DMS53 (cell line): ENCODE measurements at regions not wholly inside any gene's neighbourhood (a gene's known extent, or its start where the extent isn't known, plus 50 kb on each side); places are given as distances from the start of the nearest gene placed in this dataset.
"Not testable (repeated sequence)": the region's sequence is repeated elsewhere in the genome, so short reads cannot be mapped to it uniquely, and the experiment has no call there.

Experiments
- DNase-seq: peaks from one replicate; lab custom pipeline; 2025; lab: John Stamatoyannopoulos, UW

DNA sequence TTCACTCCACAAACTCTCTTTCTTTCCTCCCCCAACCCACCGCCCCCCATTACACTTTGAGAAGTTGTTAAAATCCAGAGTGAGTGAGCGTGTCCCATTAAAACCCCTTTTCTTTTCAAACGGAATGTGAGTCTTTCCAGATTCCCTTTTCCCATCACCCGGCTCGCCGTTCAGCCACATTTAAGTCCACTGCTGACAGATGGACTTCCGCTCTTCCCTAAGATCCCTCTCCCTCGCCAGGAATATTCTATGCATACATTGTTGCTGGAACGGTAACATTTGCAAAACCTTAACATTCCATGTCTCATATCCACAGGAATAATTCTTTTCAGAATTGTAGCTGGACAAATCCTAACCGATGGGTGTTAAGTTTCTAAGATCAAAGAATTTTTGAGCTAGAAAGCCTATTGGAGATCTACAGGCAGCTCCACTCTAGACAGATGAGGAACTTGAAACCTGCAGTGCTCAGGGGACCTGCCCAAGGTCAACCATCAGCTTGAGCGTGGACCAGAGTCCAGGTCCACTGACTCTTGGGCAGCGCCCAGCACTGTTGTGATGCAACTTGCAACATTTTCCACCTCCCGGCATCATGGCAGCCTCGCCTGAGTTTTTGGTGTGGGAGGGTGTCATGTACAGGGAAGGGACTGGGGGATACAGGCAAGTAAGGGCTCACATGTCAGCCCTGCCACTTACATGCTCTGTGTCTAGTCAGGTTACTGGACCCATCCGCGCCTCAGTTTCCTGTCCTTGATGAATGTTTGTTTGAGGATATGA, 500.1 kb downstream of the CCDC171 start:
- no peak for DNase-seq

DNA sequence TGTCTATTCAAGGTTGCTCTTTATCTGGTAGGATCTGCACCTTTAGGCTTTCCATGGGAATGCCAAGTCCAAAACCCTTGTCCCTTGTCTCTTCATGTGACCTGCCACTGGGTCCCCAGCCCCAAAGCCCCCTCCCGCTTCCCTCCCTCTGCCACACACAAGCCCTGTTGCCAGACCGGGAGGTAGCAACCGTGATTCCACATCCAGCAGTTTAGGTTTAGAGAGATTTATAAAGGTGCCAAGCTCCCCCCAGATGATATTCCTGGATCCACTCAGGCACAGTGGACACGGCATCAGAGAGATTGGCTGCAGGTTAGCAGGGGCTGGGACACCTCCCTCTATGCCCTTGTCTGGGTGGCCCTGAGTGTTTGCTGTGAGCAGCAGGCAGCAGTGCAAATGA, 504.7 kb downstream of the CCDC171 start:
- no peak for DNase-seq

DNA sequence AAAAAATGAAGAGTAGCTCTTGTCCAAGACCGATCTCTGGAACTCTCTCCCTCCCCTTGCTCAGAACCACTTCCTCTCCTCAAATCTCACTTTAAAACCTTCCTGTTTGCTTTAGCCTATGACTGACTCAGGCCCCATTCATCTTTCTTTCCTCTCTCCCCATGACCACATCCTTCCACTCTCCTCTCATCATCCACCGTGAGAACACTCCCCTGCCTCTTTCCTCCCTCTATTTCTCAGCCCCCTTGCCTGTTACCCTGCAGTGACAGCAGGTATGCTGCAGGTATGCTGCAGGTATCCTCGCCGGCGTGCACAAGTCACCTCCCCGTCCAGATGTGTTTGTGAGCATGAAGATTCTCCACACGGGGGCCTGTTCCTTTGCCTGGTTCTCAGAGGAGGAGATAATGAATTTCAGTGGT, 505.3 kb downstream of the CCDC171 start:
- DNase-seq, result peak; percentile 0

DNA sequence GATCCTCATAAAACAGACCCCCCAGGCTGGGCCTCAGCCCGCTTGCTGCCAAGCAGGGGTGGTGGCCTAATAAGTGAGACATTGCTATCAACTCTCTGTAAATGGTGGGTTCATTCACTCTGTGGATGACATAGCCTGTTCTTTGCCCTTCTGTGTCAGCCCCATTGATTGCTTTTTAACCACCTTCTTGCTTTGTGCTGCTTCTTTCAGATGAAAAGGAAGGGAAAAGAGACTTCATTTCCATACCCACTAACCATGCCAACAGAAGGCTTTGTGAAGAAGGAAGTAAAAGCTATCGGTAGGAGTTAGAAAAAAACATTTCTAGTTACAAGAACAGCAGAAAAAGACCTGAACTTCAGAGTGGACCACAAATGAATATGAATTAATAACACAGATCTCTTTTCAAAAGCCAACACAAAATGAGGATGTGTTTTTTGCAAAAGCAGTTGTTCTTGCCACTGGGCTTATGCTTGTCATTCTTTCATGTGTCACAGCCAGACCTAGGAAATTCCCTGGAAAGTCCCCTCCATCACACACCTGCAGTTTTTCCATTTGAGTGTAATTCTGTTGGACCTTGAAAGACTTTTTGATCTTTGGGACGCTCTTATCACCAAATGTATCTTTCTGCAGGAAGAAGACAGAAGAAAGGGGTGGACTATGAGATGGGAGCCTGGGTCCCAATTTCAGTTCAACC, 507.7 kb downstream of the CCDC171 start:
- no peak for DNase-seq

DNA sequence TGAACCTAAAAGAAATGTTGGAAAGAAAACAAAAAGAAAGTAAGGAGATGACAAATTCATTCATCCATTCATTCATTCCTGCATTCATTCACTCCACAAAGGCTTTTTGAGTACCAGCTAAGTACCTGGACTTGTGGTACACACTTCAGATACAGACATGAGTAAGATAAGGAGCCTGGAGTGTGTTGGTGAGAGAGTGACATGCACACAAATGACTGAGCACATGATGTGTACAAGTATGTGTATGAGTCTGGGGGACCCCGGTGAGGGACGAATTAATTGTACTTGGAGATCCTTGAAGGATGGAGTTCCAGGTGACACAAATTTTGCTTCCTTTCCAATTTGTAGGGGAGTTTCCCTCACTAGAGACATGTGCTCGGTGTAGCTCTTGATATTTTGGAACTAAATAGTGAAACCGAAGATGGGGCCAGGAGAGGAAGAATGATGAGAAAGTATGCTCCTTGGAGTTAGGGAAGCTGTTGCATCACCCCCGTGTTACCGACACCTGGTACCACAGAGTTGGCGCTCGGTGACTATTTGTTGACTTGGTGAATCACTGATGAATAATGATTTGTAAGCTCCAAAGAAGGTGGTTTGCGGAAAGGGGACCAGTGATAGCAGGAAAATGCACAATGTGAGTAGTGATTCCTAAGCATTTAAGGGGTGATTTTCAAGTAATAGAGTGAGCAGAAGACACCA, 509.8 kb downstream of the CCDC171 start:
- peak; percentile 38 for DNase-seq

DNA sequence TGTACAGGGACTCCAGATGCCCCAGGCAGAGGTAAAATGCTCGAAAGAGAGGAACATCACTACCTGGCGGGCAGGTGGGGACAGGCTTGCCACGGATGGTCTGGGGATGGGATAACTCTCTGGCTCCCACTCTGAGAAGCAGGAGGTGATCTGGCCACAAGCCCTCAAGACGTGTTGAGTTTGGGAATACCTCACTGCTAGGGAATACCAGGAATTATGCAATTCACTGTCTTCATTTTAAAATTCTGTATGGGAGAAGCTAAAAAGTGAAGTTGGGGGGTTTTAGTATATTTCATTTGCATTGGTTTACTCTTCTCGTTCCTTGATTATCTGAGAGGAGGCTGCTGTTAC, 510.4 kb downstream of the CCDC171 start:
- no peak for DNase-seq

DNA sequence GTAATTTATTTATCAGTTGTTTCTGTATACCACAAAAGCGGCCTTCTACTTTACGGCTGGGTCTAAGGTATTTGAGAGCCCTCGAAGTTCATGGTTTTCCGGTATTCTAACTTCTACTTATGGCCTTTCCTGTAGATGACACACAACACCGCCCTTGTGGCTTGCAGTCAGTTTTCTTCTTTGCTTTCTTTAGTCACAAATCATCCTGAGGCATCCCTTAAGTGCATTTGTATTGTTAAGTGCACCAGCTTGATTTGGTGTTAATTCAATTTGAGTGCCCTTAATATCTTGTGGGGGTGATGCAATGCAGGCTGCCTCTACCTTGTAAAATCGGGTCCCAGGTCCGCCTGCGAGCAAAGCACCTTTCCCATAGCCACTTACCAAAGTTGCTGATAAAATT, 511.9 kb downstream of the CCDC171 start:
- no peak for DNase-seq

DNA sequence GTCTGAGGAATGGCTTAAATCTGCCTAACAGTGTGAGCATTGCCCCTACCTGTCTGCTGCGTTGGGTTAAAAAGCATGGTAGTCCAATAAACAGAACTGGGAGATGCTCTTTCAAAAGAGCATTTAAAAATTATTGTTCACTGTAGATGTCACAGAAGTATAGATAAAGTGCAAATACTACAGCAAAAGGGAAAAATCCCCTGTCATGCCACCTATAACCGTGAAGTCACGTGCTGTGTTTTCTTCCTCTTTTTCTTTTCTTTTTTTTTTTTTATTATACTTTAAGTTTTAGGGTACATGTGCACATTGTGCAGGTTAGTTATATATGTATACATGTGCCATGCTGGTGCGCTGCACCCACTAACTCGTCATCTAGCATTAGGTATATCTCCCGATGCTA, 513.4 kb downstream of the CCDC171 start:
- DNase-seq, result not testable (repeated sequence)

DNA sequence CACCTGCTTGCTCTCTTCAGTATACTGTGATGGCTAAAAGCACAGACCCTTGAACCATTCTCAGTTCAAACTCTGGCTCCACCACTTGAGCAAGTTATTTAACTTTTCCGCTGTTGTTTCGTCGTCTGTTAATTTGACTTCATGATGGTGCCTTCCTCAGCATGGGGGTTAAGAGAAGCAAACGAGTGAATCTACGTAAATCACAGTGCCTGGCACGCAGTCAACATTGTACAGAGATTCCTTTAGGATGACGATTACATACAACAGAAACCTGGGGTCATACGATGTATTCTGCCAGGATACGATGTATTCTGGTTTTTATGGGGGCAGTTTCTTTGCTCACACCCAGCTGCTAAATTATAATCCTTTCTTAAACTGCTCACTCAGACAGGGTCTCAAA, 515.6 kb downstream of the CCDC171 start:
- no peak for DNase-seq

DNA sequence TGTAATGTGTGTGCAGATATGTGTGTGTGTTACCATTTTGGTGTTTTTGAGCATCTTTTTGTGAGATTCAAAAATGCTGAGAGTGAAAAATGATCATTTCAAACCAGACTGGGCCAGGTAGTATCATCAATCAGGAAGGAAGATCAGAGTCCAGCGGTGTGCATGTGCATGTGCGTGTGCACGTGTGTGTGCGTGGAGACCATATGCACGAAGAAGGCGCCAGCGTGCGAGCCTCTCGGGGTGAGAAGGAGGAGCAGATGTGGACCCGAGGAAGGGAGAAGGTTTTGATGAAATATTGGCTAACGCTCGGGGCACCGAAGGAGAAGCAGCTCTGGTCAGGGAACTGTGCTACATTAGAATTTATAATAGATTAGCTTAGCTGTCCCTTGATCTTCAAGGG, 516.4 kb downstream of the CCDC171 start:
- DNase-seq, result no peak

DNA sequence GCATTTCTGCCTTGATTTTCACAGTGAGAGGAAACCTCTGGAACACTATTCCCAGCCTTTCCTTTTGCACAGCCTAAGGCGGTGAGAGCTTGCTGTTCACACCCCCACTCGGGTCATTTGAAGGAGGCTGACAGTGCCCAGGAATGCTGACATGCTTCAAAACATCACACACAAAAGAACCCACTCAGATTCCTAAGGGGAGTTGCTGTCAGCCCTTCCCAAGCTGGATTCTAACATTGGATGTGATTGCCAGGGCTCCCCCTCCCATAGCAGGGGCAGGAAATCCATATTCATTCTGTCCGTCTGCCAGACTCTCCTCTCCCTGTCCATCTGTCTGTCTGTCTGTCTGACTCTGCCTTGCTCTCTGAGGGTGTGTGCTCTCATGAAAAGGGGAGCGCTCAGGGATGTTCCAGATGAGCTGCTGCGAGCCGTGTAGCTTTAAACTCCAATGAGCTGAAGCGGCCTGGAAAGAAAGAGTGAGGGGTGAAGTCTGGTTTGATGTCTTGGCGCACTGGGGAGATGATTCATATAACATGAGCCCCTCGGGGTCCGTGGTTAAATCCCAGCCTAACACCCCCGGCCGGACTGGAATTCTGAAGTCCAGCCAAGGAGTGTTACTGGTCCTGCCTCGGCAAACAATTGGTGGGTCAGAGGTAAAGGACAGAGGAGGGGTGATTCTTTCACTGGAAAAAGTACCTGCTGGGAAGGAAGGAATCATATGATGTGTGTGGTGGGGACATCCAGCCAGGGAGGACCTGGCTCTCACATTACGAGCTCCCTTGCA, 517.0 kb downstream of the CCDC171 start:
- DNase-seq, result no peak

DNA sequence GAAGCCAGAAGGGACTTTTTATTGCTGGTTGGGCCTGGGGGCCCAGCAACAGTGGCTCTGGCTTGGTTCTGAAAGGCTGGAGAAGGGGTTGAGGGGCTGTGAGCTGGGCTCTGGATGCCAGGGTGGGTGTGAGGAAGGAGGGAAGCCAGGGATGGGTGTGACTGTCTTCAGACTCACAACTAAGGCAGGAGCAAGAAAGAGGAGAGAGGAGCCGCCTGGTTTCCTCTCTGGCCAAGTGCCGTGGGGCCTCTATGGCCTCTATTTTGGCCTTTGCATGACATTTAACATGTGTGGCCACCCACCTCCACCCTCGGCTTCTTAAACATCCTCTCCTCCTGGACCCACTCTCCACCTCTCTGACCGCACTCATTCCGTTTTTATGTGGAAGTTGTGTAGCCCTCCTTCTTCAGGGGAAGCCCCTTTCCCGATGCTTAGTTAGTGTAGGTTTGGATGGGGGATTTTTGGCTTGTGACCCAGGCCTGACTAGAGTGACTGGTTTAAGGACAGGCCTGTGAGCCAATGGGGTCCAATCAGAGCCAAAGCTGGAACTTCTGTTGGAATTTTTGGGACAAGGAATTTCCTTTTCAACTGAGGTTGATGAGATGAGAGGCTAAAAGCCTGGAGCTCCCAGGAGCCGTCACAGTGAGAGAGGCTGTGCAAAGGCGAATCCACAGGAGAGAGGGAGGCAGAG, 517.8 kb downstream of the CCDC171 start:
- no peak for DNase-seq

DNA sequence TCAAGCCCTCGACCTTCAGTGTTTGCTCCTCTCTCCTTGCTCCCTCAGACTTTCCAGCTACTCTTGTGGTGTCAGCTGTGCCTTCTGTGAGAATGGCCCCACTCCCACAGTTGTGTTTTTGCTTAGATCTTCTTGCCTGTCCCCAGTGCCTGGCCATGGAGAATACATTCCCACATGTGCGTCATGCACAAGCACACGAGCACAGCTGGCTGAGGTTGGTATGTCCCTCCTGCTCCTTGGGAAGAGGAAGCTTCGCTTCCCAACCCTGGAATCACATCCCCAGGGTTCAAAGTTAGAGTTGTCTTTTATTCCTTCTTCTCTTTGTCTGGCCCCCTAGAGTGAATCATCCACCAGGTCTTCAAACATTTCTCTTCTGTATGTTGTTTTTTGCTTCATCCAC, 518.6 kb downstream of the CCDC171 start:
- DNase-seq, result no peak

DNA sequence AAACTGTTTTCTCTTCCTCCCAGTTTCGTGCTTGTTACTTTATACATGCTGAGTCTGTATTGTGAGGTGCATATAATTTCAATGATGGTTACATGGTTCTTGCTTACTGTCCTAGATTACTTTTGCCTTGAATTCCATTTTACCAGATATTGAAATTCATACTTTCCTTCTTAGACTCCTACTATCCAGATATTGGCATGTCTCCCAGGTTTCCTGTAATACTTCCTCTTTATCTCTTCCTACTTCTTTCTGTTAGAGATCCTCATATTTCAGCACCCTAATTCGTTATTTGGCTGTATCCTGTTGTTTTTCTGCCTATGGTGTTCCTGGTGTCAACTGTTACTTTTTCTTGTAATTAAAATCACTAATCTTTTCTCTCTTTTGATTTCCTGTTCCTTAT, 522.1 kb downstream of the CCDC171 start:
- no peak for DNase-seq

DNA sequence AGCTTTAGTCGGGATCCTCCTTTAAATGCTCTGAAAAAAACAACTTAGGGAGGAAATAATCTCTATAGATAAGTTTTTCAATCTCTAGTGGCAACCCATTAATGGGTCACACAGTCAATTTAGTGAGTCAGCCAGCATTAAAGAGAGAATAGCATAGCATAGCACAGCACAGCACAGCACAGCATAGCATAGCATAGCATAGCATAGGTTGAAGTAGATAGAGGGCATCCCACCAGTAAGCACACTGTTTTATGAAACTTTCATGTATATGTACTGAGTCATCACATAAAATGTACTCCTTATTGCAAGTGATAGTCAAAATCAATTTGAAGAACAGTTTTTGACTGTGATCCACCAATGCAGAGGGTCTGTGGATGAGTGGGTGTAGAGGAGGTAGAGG, 522.9 kb downstream of the CCDC171 start:
- DNase-seq, result no peak

DNA sequence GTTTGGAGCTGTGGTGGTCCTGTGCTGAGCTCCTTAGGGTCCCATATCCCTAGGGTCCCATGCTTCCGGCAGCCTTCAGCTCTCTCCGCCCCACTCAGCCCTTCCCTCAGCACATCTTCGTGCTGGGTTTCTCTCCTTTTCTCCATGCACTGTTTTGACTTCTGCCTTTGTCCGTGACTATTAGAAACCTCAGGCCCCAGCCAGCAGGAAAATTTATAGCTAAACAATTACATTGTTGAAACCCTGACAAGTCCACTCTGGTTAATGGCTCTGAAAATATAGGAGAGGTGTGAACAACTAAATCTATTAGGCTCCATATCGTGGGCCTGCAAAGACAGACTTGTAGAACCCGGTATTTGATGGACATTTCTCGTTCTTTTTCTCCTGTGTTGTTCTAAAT, 523.7 kb downstream of the CCDC171 start:
- no peak for DNase-seq

DNA sequence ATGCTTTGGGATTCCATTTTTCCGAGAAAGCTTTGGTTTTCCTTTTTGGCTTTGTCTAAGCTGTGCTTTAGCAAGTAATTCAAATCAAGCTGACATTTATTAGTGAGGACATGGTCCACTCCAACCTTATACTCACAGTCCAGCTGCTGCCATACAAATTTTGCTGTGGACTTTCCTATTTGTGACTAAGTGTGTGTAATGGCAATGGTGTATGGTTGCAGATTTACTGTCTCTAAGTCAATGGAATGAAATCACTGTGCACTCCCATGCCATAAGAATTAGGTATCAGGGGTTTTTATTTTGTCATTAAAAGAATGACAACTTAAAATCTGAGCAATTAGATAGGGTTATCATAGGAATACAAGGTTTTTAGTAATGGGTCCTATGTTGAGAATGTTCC, 530.0 kb downstream of the CCDC171 start:
- DNase-seq, result no peak

DNA sequence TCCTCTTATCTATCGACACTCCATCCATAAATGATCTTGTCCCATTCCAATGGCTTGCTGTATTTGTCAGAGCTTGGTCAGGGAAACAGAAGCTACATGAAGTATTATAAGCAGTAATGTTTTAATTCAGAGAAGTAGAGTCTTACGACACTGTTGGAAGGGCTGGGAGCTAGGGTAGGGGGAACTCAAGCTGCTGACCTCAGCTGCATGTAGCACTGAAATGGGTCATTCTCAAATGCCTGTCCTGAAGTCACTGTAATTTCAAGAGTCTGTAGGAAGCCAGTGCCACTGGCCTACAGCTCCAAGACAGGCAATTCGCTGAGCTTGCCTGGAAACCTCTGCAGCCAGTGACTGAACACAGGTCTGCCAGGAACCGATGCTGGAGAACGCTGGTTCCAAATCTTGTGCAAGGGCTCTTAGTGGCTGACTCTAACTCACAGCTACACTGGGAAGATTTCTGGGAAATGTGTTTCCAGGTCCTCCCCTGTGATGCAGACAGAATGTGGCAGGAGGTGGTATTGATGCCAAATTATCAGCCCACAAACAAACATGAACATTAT, 532.4 kb downstream of the CCDC171 start:
- no peak for DNase-seq

DNA sequence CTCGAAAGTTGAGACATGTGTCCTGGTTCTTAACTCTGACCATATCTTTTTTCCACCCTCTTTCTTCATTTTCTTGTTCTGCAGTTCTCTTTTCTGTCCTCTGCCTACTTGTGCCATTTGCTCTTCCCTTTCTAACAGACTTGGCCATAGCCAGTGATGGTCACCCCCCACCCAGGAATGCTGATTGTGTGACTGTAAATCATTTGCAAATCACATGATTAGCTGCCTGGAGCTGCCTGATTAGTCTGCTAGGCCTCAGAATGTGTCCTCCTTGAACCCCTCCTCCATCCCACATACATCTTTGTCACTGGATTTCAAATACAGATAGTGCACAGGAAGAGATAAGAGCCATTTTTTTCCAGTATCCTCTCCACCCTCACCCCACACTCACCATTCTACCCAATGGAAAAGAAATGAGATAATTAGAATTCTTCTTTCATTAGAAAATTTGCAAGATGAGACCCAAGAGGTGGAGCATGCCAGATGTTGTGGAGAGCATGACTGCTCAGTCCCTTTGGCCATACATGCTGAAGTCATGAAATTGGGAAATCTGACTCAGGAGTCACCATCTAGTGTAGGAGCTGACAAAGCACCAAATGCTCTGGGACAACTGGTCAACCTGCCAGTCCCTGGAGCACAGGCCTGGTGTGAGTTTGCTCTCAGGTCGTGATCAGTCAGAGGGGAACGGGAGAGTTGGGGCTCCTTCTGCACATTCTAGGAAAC, 538.2 kb downstream of the CCDC171 start:
- no peak for DNase-seq

DNA sequence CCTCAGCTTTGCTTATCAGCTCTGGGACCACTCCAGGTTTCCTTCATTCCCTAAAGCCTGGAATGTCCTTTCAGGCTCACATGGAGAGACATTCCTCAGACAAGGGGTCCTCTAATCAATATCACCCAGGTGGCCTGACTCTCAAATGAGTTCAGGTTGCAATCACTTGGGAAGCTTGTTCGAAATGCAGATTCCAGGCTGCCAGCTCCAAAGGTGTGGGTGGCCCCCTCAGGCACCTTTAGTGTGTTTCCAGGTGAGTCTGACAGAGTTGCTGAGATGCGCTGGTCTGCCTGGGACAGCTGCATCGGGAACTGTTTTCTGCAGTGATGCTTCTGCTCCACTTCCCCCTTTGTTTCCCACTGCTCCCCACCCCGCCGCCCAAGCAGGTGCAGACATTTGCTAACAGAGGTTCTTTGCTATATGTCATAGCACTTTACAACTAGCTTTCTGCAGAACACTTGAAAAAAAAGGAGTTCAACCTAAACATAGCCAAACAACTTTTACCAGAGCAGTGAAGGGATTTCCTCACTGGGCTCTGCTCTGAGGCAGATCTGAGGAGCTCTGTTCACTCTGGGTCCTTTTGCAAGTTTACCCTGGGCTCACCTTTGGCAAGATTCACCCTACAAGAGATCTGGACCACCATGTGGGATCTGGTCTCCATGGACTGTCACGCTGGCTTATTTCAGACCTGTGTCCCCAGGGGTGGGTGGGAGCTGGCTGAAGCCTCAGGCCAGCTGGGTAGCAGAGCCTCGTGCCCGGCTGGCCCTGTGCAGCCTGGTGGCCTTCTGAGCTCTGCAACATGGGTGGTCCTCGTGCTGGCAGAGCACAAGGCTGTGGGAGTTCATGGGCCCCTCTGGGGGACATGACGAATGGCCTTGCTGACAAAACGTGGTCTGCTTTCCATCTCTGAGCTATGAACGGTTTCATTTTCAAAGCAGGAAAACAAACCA, 539.6 kb downstream of the CCDC171 start:
- no peak for DNase-seq
